ENCODE measurements at regions not wholly inside any gene's neighbourhood (a gene's known extent, or its start where the extent isn't known, plus 50 kb on each side); places are given as distances from the start of the nearest gene placed in this dataset.
"Not testable (repeated sequence)": the region's sequence is repeated elsewhere in the genome, so short reads cannot be mapped to it uniquely, and the experiment has no call there.

- Histone ChIP-seq H3K9me3 (ENCODE audit: control insufficient read depth, insufficient read depth, low read depth, low read length) (peaks cover 3% of the 10 kb centered on the region), H3K4me3 (replicated peaks in 1 of 4; ENCODE audit: control extremely low read depth in 1 of 4, insufficient read depth in 1 of 4, low read depth in 3 of 4, low read length in 4 of 4) (no peak overlapping the region), H3K79me2 (ENCODE audit: control insufficient read depth, insufficient read depth, low read length) (no peaks in the 10 kb centered on the region), H3K4me1 (ENCODE audit: control insufficient read depth, extremely low read depth, insufficient read depth, low read length) (no peaks in the 10 kb centered on the region), H3K36me3 (ENCODE audit: control insufficient read depth, insufficient read depth, low read length) (no peaks in the 10 kb centered on the region), H3K9ac (ENCODE audit: insufficient read depth, low read length) (no peak overlapping the region), H4K20me1 (ENCODE audit: control insufficient read depth, extremely low read depth, insufficient read depth, low read length) (no peaks in the 10 kb centered on the region), H3K27me3 (ENCODE audit: control insufficient read depth, insufficient read depth, low read length) (no peaks in the 10 kb centered on the region), H3K27ac (ENCODE audit: insufficient read depth, low read length) (no peak overlapping the region), H3K4me2 (ENCODE audit: extremely low read depth, insufficient read depth, low read length) (no peak overlapping the region), H2AFZ (ENCODE audit: low read length) (no peak overlapping the region)
- TF ChIP-seq, protein P1, sequence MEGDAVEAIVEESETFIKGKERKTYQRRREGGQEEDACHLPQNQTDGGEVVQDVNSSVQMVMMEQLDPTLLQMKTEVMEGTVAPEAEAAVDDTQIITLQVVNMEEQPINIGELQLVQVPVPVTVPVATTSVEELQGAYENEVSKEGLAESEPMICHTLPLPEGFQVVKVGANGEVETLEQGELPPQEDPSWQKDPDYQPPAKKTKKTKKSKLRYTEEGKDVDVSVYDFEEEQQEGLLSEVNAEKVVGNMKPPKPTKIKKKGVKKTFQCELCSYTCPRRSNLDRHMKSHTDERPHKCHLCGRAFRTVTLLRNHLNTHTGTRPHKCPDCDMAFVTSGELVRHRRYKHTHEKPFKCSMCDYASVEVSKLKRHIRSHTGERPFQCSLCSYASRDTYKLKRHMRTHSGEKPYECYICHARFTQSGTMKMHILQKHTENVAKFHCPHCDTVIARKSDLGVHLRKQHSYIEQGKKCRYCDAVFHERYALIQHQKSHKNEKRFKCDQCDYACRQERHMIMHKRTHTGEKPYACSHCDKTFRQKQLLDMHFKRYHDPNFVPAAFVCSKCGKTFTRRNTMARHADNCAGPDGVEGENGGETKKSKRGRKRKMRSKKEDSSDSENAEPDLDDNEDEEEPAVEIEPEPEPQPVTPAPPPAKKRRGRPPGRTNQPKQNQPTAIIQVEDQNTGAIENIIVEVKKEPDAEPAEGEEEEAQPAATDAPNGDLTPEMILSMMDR (conservative IDR thresholded peaks at IDR 0.05 in 1 of 2, IDR thresholded peaks at IDR 0.05 in 1 of 2; ENCODE audit: low read depth in 1 of 2, low read length in 2 of 2) = no peak
- TF ChIP-seq EZH2 (IDR thresholded peaks at IDR 0.05; ENCODE audit: low read length, missing control alignments) = no peak
- DNase-seq (ENCODE audit: low read depth in 2 of 2) = no peak
Observed at GRCh38 chr6:168377856-168378832, 58.6 kb upstream of the DACT2 start.

DNA sequence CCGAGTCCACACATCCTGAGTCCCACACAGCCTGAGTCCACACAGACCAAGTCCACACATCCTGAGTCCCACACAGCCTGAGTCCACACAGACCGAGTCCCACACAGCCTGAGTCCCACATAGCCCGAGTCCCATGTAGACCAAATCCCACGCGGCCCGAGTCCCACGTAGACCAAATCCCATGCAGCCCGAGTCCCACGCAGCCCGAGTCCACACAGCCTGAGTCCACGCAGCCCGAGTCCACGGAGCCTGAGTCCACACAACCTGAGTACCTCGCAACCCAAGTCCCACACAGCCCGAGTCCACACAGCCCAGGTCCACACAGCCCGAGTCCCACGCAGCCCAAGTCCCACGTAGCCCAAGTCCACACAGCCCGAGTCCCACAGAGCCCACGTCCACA is 60.0 kb upstream of the DACT2 start:
- not testable (repeated sequence) for H2AFZ ChIP-seq (ENCODE audit: low read length); H3K27me3 ChIP-seq (ENCODE audit: control insufficient read depth, insufficient read depth, low read length); H3K9ac ChIP-seq (ENCODE audit: insufficient read depth, low read length); H3K36me3 ChIP-seq (ENCODE audit: control insufficient read depth, insufficient read depth, low read length); H3K4me3 ChIP-seq (replicated peaks in 1 of 4; ENCODE audit: control extremely low read depth in 1 of 4, insufficient read depth in 1 of 4, low read depth in 3 of 4, low read length in 4 of 4); H3K79me2 ChIP-seq (ENCODE audit: control insufficient read depth, insufficient read depth, low read length); H3K27ac ChIP-seq (ENCODE audit: insufficient read depth, low read length); H4K20me1 ChIP-seq (ENCODE audit: control insufficient read depth, extremely low read depth, insufficient read depth, low read length); DNase-seq (ENCODE audit: low read depth in 2 of 2); H3K4me2 ChIP-seq (ENCODE audit: extremely low read depth, insufficient read depth, low read length); H3K9me3 ChIP-seq (ENCODE audit: control insufficient read depth, insufficient read depth, low read depth, low read length); H3K4me1 ChIP-seq (ENCODE audit: control insufficient read depth, extremely low read depth, insufficient read depth, low read length)

DNA sequence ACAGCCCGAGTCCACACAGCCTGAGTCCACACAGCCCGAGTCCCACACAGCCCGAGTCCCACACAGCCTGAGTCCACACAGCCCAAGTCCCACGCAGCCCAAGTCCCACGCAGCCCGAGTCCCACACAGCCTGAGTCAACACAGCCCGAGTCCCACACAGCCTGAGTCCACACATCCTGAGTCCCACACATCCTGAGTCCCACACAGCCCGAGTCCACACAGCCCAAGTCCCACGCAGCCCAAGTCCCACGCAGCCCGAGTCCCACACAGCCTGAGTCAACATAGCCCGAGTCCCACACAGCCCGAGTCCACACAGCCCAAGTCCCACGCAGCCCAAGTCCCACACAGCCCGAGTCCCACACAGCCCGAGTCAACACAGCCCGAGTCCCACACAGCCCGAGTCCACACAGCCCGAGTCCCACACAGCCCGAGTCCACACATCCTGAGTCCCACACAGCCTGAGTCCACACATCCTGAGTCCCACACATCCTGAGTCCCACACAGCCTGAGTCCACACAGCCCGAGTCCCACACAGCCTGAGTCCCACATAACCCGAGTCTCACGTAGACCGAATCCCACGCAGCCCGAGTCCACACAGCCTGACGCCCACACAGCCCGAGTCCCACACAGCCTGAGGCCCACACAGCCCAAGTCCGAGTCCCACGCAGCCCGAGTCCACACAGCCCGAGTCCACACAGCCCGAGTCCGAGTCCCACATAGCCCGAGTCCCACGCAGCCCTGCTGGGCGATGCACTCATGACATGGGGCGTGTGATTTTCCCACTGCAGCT is 60.6 kb upstream of the SMOC2 start:
- H3K27me3 ChIP-seq (ENCODE audit: control insufficient read depth, insufficient read depth, low read length); H3K79me2 ChIP-seq (ENCODE audit: control insufficient read depth, insufficient read depth, low read length); H3K9me3 ChIP-seq (ENCODE audit: control insufficient read depth, insufficient read depth, low read depth, low read length); H4K20me1 ChIP-seq (ENCODE audit: control insufficient read depth, extremely low read depth, insufficient read depth, low read length); H3K36me3 ChIP-seq (ENCODE audit: control insufficient read depth, insufficient read depth, low read length); H3K4me3 ChIP-seq (replicated peaks in 1 of 4; ENCODE audit: control extremely low read depth in 1 of 4, insufficient read depth in 1 of 4, low read depth in 3 of 4, low read length in 4 of 4); H3K4me2 ChIP-seq (ENCODE audit: extremely low read depth, insufficient read depth, low read length); DNase-seq (ENCODE audit: low read depth in 2 of 2); H3K9ac ChIP-seq (ENCODE audit: insufficient read depth, low read length); H3K4me1 ChIP-seq (ENCODE audit: control insufficient read depth, extremely low read depth, insufficient read depth, low read length); H3K27ac ChIP-seq (ENCODE audit: insufficient read depth, low read length); H2AFZ ChIP-seq (ENCODE audit: low read length): not testable (repeated sequence)
